Tongue (tissue), 1 donor: ENCODE measurements at regions not wholly inside any gene's neighbourhood (a gene's known extent, or its start where the extent isn't known, plus 50 kb on each side); places are given as distances from the start of the nearest gene placed in this dataset.
"Not testable (repeated sequence)": the region's sequence is repeated elsewhere in the genome, so short reads cannot be mapped to it uniquely, and the experiment has no call there.

ENCODE experiments used
- DNase-seq: peaks from one replicate; pipeline ENCODE4 v3.0.0-alpha.2; 2015

DNA sequence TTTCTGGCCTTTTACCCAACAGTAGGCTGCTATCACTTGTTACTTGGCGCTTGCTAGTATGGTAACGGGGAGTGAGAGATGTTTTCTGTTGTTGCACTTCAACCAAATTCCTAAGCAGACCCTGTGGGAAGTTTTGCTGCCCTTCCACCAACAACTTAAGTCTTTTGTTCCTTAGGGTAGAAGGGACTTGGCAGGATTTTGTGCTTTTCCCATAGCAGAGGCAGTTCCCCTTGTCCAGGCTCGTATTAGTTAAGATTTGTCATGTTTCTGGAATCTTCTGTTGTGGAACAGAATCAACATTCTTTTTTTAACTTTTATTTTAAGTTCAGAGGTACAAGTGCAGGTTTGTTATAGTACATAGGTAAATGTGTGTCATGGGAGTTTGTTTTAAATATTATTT, 73.2 kb upstream of the SGIP1 start:
- no peak for DNase-seq

DNA sequence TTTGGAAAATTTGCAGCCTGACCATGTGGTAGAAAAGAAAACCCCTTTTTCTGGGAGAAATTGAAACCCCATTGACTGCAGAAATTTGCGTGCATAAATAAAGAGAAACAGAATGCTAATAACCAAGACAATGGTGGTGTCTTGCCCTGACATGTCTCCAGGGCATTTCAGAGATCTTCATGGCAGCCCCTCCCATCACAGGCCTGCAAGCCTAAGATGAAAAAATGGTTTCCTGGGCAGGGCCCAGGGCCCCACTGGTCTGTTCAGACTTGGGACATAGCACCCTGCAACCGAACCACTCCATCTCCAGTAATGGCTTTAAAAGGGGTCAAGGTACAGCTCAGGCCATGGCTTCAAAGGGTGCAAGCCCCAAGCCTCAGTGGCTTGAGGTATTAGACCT, 71.6 kb upstream of the SGIP1 start:
- DNase-seq, result no peak

GRCh38 chr1:66464351-66464750, 69.6 kb upstream of the SGIP1 start:
- no peak for DNase-seq

- no peak for DNase-seq
Observed at GRCh38 chr1:66464802-66465201, 69.2 kb upstream of the SGIP1 start.

- not testable (repeated sequence) for DNase-seq
Observed at GRCh38 chr1:66466695-66467094, 67.3 kb upstream of the SGIP1 start.

DNA sequence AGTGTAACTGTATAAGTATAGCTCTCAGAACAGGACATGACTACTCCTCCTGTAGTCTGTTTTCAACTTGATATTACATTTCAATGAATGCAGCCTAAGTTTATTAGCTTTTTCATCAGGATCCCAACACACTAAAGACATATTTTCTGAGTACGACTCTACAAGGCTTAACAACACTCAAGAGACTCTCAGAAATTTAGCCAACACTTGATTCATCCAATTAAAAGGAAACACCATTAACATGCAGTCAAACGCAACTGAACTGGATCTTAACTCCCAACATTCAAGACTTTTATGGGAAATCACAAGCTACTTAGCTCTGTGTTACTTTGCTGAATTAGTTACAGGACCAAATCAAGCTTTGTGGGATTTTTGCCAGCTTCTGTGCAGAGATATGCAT, 65.2 kb upstream of the SGIP1 start:
- no peak for DNase-seq

GRCh38 chr1:66475940-66476339, 58.0 kb upstream of the SGIP1 start:
- no peak for DNase-seq

DNA sequence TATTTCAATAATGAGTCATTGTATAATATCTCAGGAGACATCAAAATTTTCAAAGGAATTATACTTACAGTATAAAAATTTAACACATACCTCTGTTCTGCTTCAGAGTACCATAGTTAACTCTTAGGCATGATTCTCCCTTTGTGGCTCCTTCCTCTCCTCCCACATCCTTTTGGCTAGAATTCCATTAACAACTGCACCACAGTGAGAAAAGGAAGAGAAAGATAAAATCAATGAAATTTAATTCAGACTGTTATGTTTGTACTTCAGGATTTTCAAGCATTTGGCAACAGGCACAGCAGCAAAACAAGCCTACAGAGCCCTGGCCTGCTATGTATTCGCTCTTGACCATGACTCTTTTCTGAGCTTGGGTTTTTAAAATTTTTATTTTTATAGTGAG, 57.2 kb upstream of the SGIP1 start:
- DNase-seq, result no peak

GRCh38 chr1:66478116-66478515, 55.8 kb upstream of the SGIP1 start:
- no peak for DNase-seq

- no peak for DNase-seq
Observed at GRCh38 chr1:66480162-66480561, 53.8 kb upstream of the SGIP1 start.

- not testable (repeated sequence) for DNase-seq
Observed at GRCh38 chr1:66481215-66481614, 52.7 kb upstream of the SGIP1 start.
